Stimulated activated CD4-positive, alpha-beta T cell treated with anti-CD3 and anti-CD28 coated beads, Interleukin-15, amount 100 ng/mL, for 48 hours (primary cell): ENCODE measurements at regions not wholly inside any gene's neighbourhood (a gene's known extent, or its start where the extent isn't known, plus 50 kb on each side); places are given as distances from the start of the nearest gene placed in this dataset.
A peak's percentile ranks its signal among the peaks of the same experiment; 100 is the strongest.
"Not testable (repeated sequence)": the region's sequence is repeated elsewhere in the genome, so short reads cannot be mapped to it uniquely, and the experiment has no call there.

ENCODE experiments used
- DNase-seq, 2 donors: peaks; one replicate each; pipeline ENCODE4 v3.0.0-alpha.2; 2020; ENCODE audit warnings: low read depth in 2 of 2

- DNase-seq = no peak
Measured at GRCh38 chr14:70269582-70269981, 80.8 kb upstream of the SLC8A3 start.

GRCh38 chr14:70268760-70269159 is 80.0 kb upstream of the SLC8A3 start:
- DNase-seq = no peak

GRCh38 chr14:70266157-70266556 is 77.4 kb upstream of the SLC8A3 start:
- DNase-seq = no peak

- no peak for DNase-seq
Measured at GRCh38 chr14:70265422-70265821, 76.7 kb upstream of the SLC8A3 start.

- DNase-seq = no peak
Measured at GRCh38 chr14:70259420-70259819, 70.7 kb upstream of the SLC8A3 start.

- peak in 1 of 2 donors; percentile 20 for DNase-seq
Measured at GRCh38 chr14:70257526-70257925, 68.8 kb upstream of the SLC8A3 start.

- no peak for DNase-seq
Measured at GRCh38 chr14:70256601-70257000, 67.8 kb upstream of the SLC8A3 start.

- peak in 1 of 2 donors; percentile 6 for DNase-seq
Measured at GRCh38 chr14:70255071-70256057, 66.6 kb upstream of the SLC8A3 start.

- DNase-seq = no peak
Measured at GRCh38 chr14:70254476-70254961, 65.8 kb upstream of the SLC8A3 start.

- not testable (repeated sequence) for DNase-seq
Measured at GRCh38 chr14:70253547-70253946, 64.8 kb upstream of the SLC8A3 start.

- no peak for DNase-seq
Measured at GRCh38 chr14:70245026-70245425, 56.3 kb upstream of the SLC8A3 start.

- DNase-seq = no peak
Measured at GRCh38 chr14:70239802-70240201, 51.1 kb upstream of the SLC8A3 start.

GRCh38 chr14:70238635-70239034 is 49.9 kb upstream of the SLC8A3 start:
- not testable (repeated sequence) for DNase-seq
